ENCODE measurements at regions not wholly inside any gene's neighbourhood (a gene's known extent, or its start where the extent isn't known, plus 50 kb on each side); places are given as distances from the start of the nearest gene placed in this dataset.

DNA sequence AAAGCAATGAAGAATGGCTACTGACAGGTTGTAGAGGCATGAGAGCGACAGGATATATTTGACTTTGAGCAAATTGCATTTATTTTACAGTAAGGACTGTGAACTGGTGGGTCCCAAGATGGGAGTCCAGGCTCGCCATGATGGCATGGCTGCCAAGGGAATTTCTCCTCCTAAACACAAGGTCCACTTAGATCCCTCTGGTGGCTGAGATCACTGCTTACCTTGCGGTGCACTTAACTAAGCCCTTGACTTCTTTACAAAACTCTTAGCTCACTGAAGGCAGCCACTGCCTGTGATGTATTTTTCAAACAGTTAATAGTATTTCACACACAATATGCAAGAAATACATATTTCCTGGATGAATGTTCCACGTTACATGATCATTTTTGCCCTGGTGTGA lies 50.3 kb upstream of the SORBS2 start:
- DNase-seq: no peak

DNA sequence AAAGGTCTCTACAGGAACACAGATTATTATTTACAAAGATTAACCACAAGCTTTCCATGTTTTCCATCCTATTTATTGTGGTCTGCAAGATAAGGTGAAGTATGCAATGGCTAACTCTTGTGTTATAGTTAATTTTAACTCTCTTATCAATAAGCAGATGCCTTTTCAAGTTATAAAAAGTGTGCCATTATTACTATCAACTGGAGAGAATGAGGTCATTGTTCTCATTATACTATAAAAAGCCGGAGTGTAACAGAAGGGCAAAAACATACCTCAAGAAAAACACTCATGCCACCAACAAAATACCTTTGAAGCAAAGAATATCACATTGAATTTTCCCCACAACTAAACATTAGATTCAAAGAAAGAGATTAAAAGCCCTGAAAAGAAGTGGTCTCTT lies 52.0 kb upstream of the SORBS2 start:
- DNase-seq: no peak

DNA sequence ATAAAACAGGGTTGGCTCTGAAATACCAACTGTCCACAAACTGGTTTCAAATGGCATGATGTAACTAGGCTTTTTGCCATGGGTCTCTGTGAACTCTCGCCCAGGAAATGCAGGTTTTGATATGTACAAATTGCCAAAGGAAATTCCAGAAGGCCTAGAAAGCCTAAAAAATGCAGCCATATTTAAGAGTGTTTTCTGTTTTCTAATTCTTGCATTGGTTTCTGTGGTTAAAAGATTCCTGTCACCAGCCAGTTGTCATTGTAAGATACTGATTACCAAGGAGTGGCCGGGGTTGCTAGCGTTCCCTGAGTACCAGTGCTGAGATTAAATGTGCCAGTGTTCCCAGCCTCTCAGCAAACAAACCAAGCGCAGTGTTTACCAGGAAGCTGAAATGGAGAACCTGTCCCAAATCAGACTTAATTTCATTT lies 53.9 kb upstream of the SORBS2 start:
- no peak for DNase-seq

DNA sequence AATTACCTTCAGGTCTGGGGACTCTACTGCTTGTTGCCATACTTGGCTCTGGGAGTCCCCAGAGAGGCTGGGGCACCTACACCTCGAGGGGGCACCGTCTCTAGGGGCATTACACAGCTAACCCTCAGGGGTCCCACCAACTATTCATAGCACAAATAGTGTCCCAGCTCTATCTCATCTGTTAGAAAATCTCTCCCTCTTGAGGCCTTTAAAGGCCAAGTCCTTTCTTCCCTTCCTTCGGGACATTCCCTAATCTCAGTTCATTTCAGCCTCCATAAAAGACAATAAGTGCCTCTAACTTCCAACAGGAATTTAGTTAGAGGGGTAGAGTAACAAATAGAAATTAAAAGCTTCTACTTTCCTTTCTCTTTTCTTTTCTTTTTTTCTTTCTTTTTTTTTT lies 55.8 kb upstream of the SORBS2 start:
- DNase-seq: no peak

DNA sequence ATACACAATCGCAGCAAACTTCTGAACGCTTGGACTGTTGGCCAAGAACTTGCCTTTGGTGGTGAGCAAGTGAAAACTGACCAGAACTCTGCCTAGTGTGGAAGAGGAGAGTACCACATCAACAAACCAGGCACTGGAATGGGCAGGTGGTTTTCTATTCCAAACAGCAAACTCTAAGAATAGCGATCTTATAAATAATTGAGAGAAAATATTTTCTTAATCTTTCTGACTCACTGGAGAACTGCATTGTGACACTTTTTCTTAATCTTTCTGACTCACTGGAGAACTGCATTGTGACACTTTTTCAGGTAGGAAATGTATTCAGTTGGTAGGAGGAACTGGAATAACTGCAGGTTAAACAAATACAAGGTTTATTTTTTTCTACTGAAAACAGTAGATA lies 57.0 kb upstream of the SORBS2 start:
- DNase-seq: no peak

DNA sequence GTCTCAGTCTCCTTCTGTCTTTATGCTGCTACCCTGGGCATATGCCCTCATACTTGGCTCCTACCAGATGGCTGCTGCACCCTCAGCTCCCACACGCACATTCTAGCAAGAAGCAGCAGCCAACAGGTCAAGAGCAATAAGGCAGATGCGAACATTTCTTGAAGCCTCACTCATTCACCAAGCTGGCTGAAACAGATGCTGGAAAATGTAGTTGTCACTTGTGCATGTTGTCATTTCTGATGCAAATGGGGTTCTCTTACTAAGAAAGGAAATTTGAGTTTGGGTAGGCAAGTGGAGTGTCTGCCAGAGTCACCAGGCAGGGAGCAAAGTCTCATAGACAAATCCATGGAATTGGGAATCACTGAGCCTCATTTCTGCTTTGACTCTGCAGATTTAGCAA lies 57.4 kb upstream of the SORBS2 start:
- DNase-seq: no peak

DNA sequence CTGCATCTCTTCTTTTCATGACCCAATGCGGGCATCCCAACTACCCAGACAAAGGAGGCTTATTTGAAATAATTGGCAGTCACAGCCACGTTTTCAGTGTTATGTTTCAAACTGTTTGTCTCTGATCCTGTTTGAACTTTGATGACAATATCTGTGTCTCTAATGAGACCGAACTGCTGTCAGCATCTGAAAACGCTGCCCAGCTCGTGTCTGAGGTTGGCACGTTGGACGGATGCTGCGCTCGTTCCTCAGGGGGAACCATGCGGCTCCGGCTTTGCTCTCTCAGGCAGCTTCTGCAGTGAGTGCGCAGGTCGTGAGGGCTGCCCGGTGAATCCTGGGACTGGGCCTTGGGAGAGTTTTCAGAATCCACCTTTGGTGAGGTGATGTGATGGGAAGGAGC lies 58.4 kb upstream of the SORBS2 start:
- DNase-seq: no peak

DNA sequence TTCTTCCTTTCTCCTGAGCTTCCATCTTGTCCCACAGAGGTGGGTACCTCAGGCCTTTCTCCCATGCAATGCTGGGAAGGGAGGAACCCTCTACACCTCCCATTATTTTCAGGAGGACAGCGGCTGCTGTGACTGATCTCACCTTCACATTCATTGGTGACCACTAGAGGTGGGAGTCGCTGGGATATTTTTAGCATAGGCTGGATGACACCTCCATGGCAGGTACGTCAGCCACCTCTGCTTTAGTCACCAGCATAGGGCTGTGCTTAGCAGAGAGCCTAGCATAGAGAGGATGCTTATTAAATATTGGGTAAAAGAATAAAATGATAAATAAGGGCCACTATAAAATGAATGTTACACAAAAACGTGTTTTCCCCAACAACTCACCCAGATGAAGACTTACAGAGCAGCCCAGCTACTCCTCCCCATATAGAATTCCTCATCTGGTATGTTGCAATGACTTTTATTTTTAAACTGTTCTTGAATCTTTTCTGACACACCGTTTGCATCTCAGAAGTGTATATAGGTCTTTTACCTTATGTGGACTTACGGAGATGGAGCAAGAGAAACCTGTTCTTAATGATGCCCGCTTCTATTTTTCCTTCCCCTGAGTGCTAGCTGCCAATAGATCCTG lies 60.9 kb upstream of the SORBS2 start:
- DNase-seq: no peak

DNA sequence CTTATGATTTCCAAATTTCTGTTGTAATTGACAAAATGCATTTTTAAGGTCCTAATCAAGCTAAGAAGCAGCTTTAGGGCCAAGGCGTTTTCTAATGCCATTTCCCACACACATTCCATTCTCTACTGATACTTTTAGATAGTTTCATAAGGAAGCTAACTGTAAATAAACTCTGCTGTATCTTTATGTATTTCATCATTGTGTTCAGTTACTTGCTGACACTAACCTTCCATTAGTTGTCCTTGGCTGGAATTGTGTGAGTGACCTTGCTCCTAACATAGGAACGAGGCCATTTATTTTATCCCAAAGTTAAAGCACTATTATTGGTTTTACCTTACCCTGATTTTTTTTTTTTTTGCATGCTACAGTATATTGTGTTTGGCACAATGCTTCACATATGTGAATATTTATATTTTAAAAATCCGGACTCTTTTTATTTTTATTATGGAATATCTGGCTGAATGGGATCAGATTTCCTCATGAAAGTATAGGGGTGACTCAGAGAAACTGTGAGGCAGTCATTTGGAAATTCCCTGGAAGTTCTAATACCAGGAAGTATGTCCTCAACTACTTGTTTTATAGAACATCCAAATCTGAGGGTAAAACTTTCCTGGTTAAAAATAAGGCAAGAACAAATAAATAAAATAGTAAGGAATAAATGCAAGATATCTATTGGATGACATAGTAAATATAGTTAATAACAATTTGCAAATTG lies 62.7 kb upstream of the SORBS2 start:
- DNase-seq: no peak

DNA sequence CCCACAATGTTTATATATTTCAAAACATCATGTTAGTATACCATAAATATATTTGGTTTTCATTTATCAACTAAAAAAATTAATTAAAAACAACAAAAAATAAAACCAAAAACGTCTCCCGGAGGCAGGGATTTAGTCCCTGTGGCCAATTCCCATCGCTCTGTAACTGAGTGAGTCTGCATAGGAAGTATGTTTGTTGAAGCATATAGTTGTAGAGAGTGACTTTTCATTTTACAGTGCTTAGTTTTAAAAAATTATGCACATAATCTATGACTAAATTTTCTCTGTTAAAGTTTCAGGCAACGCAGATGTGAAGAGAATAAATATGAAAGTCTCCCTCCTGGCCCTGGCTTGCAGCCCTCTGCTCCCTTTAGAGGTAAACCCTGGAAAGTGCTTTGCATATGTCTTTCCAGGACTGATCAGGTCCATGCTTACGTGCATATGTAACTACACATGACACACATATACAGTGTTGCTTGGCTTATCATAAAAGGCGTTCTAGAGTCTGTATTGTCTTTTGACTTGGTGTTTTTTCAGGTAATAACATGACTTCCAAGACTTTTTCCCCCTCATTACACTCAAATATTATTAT lies 63.4 kb upstream of the SORBS2 start:
- DNase-seq: no peak

DNA sequence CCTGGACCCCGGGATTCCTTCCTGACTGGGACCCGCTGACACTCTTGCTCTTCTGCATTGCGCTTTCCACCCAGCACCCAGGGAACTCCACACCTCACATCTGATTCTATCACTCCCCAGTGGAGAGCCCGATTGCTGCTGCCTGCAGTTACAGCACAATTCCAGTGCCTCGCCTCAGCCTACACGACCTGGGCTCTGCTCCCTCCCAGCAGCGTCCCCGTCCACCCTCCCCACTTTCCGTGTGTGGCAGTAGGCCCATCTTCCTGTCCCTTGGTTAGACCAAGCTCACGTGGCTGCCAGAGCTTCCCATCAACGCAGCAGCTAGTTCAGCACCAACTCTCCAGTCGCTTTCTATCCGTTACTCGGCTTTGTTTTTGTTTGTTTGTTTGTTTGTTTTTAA lies 66.6 kb upstream of the SORBS2 start:
- no peak for DNase-seq

DNA sequence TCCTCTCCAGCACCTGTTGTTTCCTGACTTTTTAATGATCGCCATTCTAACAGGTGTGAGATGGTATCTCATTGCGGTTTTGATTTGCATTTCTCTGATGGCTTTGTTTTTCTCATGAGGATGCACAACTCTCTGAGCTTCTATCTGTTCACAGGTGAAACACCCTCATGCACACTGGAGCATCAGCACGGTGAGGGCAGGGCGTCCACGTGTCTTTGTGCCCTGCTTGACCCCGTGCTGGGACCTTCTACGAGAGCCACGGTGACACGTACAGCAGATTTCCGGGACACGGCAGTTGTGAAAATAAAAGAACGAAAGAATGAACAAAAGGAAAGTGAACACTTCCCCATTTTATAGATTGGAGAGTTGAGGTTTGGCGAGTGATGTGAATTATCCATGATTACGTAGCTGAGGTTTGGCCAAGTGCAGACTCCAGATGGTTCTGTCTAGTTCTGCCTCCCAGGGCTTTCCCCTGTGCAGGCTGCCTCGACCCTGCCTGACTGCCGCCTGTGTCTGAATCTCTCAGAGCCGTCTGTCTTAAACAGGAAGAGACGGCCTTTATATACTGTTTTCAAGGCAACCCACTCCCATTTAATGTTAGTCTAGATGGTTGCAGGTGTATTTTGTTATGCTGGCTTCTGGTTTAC lies 67.8 kb upstream of the SORBS2 start:
- no peak for DNase-seq

DNA sequence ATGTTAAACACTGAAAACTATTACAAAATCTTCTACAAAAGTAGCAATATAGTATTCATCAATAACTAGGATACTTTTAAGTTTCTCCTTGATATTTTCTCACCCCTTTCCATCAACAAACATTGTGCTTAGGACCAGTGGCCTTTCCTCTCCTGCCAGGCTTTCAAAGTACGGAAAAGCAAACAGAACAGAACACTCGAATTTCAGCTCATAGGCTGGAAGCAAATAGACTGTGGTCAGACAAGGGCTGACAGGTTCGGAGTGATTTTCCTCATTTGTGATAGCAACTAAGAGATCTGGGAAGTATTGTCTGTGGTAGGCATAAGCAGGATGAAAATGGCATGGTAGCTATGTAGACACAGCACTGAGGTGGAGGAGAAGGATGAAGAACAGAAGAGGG lies 68.6 kb upstream of the SORBS2 start:
- no peak for DNase-seq

DNA sequence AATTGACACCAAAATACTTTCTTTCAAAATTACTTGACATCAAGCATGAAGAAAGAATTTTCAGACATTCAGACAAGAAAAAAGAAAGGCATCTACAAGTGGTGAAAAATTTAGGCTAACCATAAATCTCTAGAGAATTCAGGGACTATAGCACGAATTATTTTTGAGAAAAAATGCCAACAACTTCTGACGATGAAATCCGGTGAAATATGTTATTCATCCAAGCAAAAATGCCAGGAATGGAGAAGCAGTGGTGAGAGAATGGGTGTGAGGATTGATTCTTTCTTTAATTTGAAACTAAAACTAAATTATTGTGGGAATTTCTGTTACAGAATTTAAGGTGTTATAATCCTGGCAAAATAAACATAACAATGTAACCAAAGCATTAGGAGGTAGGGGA lies 69.4 kb upstream of the SORBS2 start:
- no peak for DNase-seq

DNA sequence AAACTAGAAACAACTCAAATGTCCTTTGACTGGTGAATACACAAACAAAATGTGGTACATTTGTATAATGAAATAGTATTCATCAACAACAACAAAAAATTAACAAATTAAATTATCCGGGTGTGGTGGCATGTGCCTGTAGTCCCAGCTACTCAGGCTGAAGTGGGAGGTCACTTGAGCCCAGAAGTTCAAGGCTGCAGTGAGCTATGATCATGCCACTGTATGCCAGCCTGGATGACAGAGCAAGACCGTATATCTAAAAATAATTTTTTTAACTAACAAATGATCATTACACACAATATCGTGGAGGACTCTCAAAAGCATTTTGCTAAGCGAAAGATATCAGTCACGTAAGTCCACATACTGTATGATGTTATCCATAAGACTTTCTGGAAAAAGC lies 71.6 kb upstream of the SORBS2 start:
- DNase-seq: no peak

DNA sequence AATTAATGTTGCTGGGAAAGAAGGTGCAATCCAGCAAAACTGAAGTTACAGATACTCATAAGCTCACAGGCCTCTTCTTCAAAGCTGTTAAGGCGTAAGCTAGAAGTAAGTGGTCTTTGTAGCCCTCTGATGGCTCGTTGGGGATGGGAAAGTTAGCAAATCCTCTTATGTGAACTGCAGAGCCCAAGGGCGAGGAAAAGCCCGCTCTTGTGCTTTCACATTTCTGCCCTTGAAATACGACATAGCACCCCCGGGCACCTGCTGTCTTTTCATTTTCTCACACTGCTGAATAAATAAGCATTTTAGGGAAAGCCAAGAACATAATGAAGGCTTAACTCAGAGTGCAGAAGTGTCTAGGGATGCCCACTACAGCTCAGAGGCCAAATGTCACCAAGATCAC lies 73.1 kb upstream of the SORBS2 start:
- no peak for DNase-seq

DNA sequence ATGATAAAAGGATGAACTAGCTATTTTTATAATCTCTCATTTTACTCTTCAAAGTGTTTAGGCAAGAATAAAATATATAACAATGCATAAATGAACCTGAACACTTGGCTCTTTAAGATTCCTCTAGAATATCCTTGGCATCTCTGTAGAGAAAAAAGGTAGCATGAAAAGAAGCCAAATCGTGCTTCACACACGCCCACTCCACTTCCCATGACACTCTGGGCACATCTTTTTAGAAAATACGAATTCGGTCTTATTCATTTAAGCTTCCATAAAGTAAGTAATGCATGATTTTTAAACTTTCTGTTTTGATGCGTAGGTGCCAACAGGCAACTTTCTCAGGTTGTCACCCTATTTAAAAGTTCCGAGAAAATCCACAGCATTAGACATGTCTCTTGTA lies 73.6 kb upstream of the SORBS2 start:
- DNase-seq: no peak

DNA sequence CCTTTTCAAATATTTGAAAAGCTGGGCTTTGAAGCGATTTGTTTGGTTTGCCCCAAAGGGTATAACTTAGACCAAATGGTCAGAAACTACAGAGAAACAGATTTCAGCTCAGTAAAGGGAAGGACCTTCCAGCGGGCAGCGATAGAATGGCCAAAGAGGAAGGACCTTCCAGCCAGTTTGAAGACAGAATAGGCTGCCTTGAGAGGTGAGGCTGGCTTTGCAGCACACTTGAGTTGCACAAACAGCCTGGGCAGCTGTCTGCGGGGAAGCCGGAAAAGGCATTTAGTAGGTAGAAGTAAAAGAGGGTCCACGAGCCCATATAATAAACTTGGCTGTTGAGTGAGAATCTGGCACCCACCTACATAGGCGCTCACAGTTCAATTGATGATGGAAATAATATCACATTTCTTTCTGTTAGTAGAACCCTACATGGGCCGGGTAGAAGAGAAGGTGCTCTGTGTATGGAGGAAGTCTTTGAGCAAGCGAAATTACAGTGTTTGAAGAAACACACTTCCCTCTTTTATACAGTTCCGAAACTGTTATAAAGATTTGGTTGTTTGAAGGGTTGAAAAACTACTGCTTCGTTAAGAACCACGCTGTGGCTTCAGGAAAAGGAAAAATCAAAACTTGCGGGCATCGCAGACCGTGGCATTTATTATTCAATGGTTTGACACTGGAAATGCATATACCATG lies 75.0 kb upstream of the SORBS2 start:
- DNase-seq: no peak

DNA sequence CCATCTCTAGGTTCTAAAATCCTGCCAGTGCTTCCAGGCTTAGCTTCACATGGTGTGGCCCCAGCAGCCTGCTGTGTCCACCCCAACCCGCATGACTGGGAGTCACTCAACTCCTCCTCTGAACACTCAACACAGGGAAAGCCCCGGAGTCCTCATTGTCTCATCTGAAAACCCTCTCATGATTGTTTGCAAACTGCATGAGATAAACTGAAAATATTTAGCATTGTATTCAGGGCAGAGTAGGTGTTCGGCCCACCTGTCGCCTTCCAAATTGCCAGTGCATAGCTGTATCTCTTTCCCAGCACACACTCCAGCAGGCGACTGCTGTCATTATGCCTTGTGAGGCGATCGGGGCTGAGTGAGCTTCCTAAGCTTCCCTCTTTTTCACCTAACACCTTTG lies 76.7 kb upstream of the SORBS2 start:
- no peak for DNase-seq

DNA sequence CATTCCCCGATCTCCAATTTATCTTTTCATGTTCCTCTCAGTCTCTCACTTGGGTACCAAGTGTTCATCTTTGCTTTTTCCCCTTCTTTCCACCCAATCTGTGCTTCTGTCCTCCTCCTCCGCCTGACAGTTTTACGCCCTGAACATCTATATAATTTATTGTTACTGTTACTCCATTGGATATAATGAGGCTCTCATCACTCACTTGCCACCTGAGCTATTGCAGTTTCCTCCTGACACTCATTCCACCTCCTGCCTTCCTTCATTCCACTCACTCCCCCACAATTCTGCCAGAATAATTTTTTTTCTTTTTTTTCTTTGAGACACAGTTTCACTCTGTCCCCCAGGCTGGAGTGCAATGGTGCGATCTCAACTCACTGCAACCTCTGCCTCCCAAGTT lies 77.6 kb upstream of the SORBS2 start:
- DNase-seq: no peak

DNA sequence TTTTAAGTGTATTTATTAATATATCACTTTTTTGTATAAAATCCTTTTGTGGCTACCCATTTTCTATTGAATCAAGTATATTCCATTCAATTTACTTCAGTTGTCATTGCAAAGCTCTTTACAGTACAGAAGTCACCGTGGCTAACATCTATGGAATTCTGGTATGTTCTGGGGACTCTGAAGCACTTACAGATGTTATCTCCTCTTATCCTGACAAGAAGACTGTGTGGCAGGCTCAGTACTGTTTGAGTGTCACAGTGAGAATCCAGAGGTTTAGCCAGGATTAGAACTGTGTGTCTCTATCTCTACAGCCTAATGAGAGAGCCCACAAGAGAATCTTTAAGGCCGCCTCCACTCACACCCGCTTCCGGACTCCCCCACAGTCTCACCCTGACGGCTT lies 78.2 kb upstream of the SORBS2 start:
- no peak for DNase-seq

DNA sequence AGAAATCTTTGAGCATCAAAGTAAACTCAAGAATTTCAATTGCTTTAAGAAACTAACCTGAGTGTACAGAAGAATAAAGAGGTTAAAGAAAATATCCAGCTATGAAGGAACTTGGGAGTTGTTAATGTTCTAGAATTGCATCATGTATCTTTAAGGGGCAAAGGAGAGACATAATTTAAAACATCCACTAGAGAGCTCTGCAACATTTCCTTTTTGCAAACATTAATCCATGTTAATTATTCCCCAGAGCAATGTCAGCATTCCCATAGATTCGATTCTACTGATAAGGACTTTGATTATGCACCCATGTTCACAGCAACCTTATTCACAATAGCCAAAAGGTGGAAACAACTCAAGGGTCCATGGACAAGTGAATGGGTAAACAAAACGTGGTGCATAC lies 80.2 kb upstream of the SORBS2 start:
- no peak for DNase-seq

DNA sequence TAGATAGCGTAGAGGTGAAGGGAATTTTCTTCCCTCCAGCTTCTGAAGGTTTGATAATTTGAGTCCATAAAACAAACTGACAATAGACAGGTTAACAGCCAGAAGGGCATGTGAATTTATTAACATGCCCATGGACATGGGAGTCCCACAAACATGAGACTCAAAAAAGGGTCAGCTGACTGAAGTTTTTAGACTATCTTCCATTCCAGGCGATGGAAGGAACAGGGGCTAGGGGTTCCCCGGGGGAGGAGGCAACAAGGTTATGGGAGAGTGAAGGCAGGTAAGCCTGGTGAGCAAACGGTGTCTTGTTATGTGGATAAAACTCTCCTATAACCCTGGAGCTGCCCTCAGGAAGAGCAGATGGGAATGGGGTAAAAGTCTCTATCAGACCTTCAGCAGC lies 81.5 kb upstream of the SORBS2 start:
- no peak for DNase-seq

Data from right kidney (tissue), 1 donor.